DOHH2 (cell line): ENCODE measurements at regions not wholly inside any gene's neighbourhood (a gene's known extent, or its start where the extent isn't known, plus 50 kb on each side); places are given as distances from the start of the nearest gene placed in this dataset.
"Not testable (repeated sequence)": the region's sequence is repeated elsewhere in the genome, so short reads cannot be mapped to it uniquely, and the experiment has no call there.

Experiments
- H3F3A ChIP-seq: fragments of 200-600 bp; sonication (generic), shearing (Covaris generic); 2 replicates; pipeline ENCODE4 v1.6.0; 2016; ENCODE audit warnings: antibody characterized with exemption, mild to moderate bottlenecking; ENCODE audit not compliant: control insufficient read depth, insufficient read depth
- H3K27ac ChIP-seq: fragments of 200-600 bp; sonication (generic); 2 replicates; pipeline ENCODE4 v1.5.1; 2014; ENCODE audit warnings: low read depth, mild to moderate bottlenecking, low read length, moderate library complexity
- H3K27me3 ChIP-seq: fragments of 200-600 bp; sonication (generic); 2 replicates; pipeline ENCODE4 v1.6.1; 2014; ENCODE audit warnings: mild to moderate bottlenecking, low read length, mixed read lengths; ENCODE audit not compliant: control insufficient read depth
- H3K36me3 ChIP-seq: fragments of 200-600 bp; sonication (generic); 2 replicates; pipeline ENCODE4 v1.6.1; 2014; ENCODE audit warnings: mild to moderate bottlenecking, low read length, moderate library complexity, mixed read lengths; ENCODE audit not compliant: control insufficient read depth
- H3K4me1 ChIP-seq: fragments of 200-600 bp; sonication (generic); 2 replicates; pipeline ENCODE4 v1.6.1; 2014; ENCODE audit warnings: mild to moderate bottlenecking, low read length, mixed read lengths; ENCODE audit not compliant: control insufficient read depth
- H3K4me2 ChIP-seq: fragments of 200-600 bp; sonication (generic); 2 replicates; pipeline ENCODE4 v1.6.0; 2014; ENCODE audit warnings: mild to moderate bottlenecking, low read length, moderate library complexity
- H3K4me3 ChIP-seq: fragments of 200-600 bp; sonication (generic); 2 replicates; pipeline ENCODE4 v1.5.1; 2014; ENCODE audit warnings: mild to moderate bottlenecking, low read length, mixed read lengths
- H3K79me2 ChIP-seq: fragments of 200-600 bp; sonication (generic); 2 replicates; pipeline ENCODE4 v1.6.1; 2014; ENCODE audit warnings: mild to moderate bottlenecking, low read length, mixed read lengths; ENCODE audit not compliant: control insufficient read depth
- H3K9me2 ChIP-seq: fragments of 200-600 bp; sonication (generic); replicated peaks from 2 replicates; pipeline ENCODE4 v1.6.1; 2014; ENCODE audit warnings: mild to moderate bottlenecking, low read length, mixed read lengths; ENCODE audit not compliant: control insufficient read depth
- H3K9me3 ChIP-seq: fragments of 200-600 bp; sonication (generic); 2 replicates; pipeline ENCODE4 v1.6.1; 2014; ENCODE audit warnings: antibody characterized with exemption, low read length, mixed read lengths; ENCODE audit not compliant: control insufficient read depth, insufficient read depth
- H4K20me1 ChIP-seq: fragments of 200-600 bp; sonication (generic); 2 replicates; pipeline ENCODE4 v1.6.0; 2014; ENCODE audit warnings: low read depth, mild to moderate bottlenecking, antibody characterized with exemption, low read length, moderate library complexity; ENCODE audit not compliant: control insufficient read depth, insufficient read depth
- EZH2phosphoT487 ChIP-seq: fragments of 200-600 bp; sonication (generic); IDR thresholded peaks from 2 replicates; pipeline ENCODE4 v1.6.1; 2017; ENCODE audit warnings: borderline replicate concordance, mild to moderate bottlenecking, antibody characterized with exemption, low read length, moderate library complexity, mixed read lengths
- TF ChIP-seq, protein P1 (sequence below): fragments of 200-600 bp; sonication (generic); IDR thresholded peaks from one replicate; pipeline ENCODE4 v1.5.1; 2014; ENCODE audit warnings: antibody characterized with exemption, mild to moderate bottlenecking, low read depth, low read length; ENCODE audit not compliant: poor library complexity, severe bottlenecking

DNA sequence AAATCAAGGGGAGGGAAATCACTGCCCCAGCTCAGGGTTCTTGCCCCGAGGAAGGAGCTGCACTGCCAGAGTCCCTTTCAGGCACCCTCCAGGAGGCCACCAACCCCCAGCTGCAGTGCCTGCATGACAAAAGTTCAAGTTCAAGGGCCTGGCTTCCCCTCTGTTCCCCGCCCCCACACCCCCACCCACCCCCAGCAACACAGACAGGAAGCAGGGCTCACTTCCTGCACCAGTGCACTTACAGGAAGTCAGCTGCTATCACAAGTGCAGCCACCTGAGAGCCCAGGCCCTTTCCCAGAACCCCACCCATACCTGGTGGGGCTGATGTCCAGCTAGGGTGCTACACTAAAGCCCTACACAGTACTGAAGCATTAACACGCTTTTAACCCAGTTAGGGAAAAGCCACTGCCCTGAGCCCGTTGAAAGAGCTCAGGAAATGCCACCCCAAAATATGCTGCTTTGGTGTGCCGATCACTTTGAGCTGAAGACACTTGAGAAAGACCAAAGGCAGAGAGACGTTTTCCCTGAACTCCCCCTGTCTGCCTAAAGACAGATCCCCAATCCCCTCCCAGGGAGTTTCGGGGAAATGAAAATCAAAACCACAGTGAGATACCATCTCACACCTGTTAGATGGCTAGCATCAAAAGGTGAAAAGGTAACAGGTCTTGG is 109.9 kb upstream of the CAB39 start:
- H3K27me3 ChIP-seq = no peaks in the 10 kb centered on the region
- peak overlapping the region; percentile 78 for H3K4me2 ChIP-seq
- peak overlapping the region; percentile 66 for H3K27ac ChIP-seq
- peaks cover 7% of the 10 kb centered on the region for H3F3A ChIP-seq
- peak overlapping the region; percentile 66 for H3K4me3 ChIP-seq
- H3K9me2 ChIP-seq = no peaks in the 10 kb centered on the region
- TF ChIP-seq EZH2phosphoT487 = no peak
- TF ChIP-seq, protein P1, sequence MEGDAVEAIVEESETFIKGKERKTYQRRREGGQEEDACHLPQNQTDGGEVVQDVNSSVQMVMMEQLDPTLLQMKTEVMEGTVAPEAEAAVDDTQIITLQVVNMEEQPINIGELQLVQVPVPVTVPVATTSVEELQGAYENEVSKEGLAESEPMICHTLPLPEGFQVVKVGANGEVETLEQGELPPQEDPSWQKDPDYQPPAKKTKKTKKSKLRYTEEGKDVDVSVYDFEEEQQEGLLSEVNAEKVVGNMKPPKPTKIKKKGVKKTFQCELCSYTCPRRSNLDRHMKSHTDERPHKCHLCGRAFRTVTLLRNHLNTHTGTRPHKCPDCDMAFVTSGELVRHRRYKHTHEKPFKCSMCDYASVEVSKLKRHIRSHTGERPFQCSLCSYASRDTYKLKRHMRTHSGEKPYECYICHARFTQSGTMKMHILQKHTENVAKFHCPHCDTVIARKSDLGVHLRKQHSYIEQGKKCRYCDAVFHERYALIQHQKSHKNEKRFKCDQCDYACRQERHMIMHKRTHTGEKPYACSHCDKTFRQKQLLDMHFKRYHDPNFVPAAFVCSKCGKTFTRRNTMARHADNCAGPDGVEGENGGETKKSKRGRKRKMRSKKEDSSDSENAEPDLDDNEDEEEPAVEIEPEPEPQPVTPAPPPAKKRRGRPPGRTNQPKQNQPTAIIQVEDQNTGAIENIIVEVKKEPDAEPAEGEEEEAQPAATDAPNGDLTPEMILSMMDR = no peak
- H3K4me1 ChIP-seq = peaks cover 76% of the 10 kb centered on the region
- 0 out of 2 replicates have a peak, but pooled peaks cover 2% of the 10 kb centered on the region for H3K9me3 ChIP-seq
- no peaks in the 10 kb centered on the region for H3K79me2 ChIP-seq
- H3K36me3 ChIP-seq = no peaks in the 10 kb centered on the region
- no peaks in the 10 kb centered on the region for H4K20me1 ChIP-seq

DNA sequence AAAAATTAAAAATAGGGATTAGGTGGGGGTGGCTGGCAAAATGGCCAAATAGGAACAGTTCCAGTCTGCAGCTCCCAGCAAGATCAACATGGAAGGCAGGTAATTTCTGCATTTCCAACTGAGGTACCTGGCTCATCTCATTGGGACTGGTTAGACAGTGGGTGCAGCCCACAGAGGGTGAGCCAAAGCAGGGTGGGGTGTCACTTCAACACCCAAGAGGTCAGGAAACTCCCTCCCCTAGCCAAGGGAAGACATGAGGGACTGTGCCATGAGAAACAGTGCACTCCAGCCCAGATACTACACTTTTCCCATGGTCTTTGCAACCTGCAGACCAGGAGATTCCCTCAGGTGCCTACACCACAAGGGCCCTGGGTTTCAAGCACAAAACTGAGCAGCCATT is 109.3 kb upstream of the CAB39 start:
- H3K4me2 ChIP-seq = peak overlapping the region; percentile 78
- H3K9me3 ChIP-seq, H3K36me3 ChIP-seq, H3K9me2 ChIP-seq, H3F3A ChIP-seq, H3K79me2 ChIP-seq, H4K20me1 ChIP-seq, H3K27me3 ChIP-seq: not testable (repeated sequence)
- peaks cover 73% of the 10 kb centered on the region for H3K4me1 ChIP-seq
- peak overlapping the region; percentile 66 for H3K4me3 ChIP-seq
- peak overlapping the region; percentile 66 for H3K27ac ChIP-seq

DNA sequence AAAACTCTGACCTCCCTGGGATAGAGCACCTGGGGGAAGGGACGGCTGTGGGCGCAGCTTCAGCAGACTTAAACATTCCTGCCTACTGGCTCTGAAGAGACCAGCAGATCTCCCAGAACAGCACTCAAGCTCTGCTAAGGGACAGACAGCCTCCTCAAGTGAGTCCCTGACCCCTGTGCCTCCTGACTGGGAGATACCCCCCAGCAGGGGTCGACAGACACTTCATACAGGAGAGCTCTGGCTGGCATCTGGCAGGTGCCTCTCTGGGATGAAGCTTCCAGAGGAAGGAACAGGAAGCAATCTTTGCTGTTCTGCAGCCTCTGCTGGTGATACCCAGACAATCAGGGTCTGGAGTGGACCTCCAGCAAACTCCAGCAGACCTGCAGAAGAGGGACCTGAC is 108.5 kb upstream of the CAB39 start:
- not testable (repeated sequence) for H3K27me3 ChIP-seq, H4K20me1 ChIP-seq, H3K9me3 ChIP-seq, H3F3A ChIP-seq, H3K27ac ChIP-seq, H3K79me2 ChIP-seq, H3K4me2 ChIP-seq, H3K36me3 ChIP-seq, H3K4me3 ChIP-seq, H3K9me2 ChIP-seq
- peaks cover 67% of the 10 kb centered on the region for H3K4me1 ChIP-seq

DNA sequence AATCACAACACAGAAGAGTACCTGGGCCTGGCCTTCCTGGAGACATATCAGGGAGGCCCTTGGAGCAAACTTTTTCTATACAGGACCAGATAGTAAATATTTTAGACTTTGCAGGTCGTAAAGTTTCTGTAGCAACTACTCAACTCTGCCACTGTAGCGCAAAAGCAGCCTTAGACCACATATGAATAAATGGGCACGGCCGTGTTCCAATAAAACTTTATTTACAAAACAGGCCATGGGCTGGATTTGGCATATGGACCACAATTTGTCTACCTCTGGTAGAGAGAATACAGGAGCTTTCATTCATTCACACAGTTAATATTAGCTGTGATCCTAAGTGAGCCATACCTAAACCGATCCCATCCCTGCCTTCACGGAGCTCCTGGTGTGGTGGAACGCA is 98.6 kb upstream of the CAB39 start:
- no peak overlapping the region for H3K27ac ChIP-seq
- H3K79me2 ChIP-seq = no peaks in the 10 kb centered on the region
- H4K20me1 ChIP-seq = no peaks in the 10 kb centered on the region
- H3K9me3 ChIP-seq = no peaks in the 10 kb centered on the region
- no peaks in the 10 kb centered on the region for H3K9me2 ChIP-seq
- H3K4me3 ChIP-seq = no peak overlapping the region
- no peaks in the 10 kb centered on the region for H3K36me3 ChIP-seq
- H3K27me3 ChIP-seq = no peaks in the 10 kb centered on the region
- 0 out of 2 replicates have a peak overlapping the region, but pooled peaks have one; percentile 75 for H3K4me2 ChIP-seq
- peaks cover 42% of the 10 kb centered on the region for H3K4me1 ChIP-seq
- TF ChIP-seq, protein P1 = no peak
- no peak for TF ChIP-seq EZH2phosphoT487
- no peaks in the 10 kb centered on the region for H3F3A ChIP-seq
